Choroid plexus epithelial cell (primary cell): ENCODE measurements at regions not wholly inside any gene's neighbourhood (a gene's known extent, or its start where the extent isn't known, plus 50 kb on each side); places are given as distances from the start of the nearest gene placed in this dataset.
A peak's percentile ranks its signal among the peaks of the same experiment; 100 is the strongest.

Experiments
- DNase-seq: peaks from one replicate; pipeline ENCODE4 v3.0.0-alpha.2; 2010; ENCODE audit warnings: low read depth
- H3K4me3 ChIP-seq: 2 replicates; pipeline ENCODE4 v1.5.1; 2011; ENCODE audit warnings: low read depth, mild to moderate bottlenecking, control low read depth, low read length, moderate library complexity
- TF ChIP-seq, protein P1 (sequence below): conservative IDR thresholded peaks from 2 replicates; pipeline ENCODE4 v1.5.1; 2011; ENCODE audit warnings: low read depth, mild to moderate bottlenecking, control low read depth, inconsistent platforms, low read length, moderate library complexity

DNA sequence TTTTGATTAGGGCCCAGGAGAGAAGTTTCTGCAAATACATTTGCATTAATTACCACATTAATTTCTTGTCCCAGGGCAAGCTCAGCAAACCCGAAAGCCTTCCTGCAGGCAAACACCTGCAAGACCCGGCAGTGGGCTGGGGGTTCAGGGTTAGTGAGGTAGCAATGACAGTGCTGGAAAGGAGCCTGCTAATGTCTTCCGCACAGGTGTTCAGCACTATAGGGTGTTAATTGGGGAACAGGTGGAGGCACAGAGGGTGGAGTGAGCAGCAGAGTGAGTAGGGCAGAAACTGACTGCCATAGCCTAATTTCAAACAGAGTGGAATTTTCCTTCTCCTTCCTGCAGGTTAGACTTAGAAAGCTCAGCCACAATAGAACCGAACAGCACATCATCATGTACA lies 50.9 kb upstream of the UBASH3B start:
- no peak overlapping the region for H3K4me3 ChIP-seq
- TF ChIP-seq, protein P1, sequence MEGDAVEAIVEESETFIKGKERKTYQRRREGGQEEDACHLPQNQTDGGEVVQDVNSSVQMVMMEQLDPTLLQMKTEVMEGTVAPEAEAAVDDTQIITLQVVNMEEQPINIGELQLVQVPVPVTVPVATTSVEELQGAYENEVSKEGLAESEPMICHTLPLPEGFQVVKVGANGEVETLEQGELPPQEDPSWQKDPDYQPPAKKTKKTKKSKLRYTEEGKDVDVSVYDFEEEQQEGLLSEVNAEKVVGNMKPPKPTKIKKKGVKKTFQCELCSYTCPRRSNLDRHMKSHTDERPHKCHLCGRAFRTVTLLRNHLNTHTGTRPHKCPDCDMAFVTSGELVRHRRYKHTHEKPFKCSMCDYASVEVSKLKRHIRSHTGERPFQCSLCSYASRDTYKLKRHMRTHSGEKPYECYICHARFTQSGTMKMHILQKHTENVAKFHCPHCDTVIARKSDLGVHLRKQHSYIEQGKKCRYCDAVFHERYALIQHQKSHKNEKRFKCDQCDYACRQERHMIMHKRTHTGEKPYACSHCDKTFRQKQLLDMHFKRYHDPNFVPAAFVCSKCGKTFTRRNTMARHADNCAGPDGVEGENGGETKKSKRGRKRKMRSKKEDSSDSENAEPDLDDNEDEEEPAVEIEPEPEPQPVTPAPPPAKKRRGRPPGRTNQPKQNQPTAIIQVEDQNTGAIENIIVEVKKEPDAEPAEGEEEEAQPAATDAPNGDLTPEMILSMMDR: no peak
- DNase-seq: no peak

DNA sequence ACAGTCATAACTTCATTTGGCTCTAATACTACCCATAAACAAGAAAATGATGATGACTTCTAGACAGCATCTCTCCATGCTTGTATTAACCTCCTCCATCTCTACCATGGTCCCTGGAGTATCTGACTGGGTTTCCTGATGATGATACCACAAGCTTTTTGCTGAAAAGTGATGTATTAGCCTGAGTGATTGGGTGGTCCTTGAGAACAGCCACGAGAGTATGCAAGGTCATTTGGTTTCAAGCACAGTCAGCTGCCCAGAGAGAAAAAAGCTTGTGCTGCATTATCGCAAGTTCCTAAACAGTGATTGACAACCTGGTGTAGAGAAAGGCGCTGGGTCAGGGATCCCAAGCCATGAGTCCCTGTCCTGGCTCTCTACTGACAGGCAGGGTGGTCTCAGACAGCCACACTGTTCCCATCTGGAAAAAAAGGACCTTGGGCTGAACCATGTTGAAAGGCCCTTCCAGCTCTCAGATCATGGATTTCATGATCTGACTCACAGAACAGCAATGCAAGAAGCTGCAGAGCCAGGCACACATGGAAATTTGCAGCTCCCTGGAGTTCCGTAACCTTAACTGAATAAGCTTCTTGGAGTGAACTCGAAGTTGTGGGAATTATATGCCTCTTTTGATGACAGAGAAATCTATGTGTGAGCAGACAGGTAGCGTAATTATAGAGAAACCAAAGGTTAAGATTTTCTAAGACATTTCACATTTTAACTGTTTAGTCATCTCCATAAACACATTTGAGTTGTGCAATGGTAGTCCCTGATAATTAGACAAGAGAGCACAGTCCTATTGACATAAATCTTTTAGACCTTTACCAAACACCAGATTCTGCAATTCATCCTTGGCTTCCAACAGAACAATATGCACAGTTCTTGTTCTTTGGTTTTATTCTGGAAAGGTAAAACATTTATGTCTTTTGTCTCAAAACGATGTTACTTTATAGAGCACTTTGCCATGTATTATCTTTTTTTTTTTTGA lies 54.1 kb upstream of the UBASH3B start:
- no peak overlapping the region for H3K4me3 ChIP-seq
- DNase-seq: peak; percentile 76
- TF ChIP-seq, protein P1: no peak

GRCh38 chr11:122600290-122600689 lies 55.2 kb upstream of the UBASH3B start:
- no peak overlapping the region for H3K4me3 ChIP-seq
- TF ChIP-seq, protein P1: no peak
- no peak for DNase-seq

DNA sequence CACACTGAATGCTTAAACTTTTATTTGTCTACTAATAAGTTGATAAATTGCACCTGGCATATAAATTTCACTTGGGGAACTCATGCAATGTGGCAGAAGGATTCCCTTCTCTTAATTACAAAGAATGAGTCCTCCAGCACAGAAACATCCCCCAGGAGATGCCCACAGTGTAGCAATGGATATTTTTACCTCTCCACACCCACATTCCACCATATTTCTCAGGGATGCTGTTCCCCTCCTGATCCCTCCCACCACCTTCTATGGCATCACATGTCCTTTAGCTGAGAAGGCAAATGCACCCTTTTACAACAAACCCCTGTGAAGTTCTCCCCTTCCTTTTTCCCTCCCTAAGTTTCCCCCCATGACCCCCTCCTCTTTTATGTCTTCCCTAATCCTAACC lies 56.1 kb upstream of the UBASH3B start:
- DNase-seq: no peak
- TF ChIP-seq, protein P1: no peak
- no peak overlapping the region for H3K4me3 ChIP-seq

DNA sequence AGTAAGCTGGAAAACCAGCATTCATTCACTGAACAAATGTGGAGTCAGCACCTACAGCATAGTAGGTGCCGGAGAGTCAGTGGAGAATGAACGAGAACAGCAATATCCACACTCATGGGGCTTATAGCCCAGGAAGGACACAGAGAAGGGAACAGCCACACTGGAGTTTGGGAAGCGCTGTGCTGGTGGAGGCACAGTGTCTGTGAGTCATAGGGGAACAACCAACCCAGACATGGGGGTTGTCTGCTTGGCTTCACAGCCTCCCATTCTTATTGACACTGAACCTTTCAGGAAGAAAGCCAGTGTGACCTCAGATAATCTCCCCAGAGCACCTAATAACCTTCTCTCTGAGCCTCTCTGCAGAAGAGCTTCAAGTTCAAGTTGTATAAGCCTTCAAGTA lies 56.6 kb upstream of the UBASH3B start:
- no peak for DNase-seq
- TF ChIP-seq, protein P1: no peak
- no peak overlapping the region for H3K4me3 ChIP-seq

DNA sequence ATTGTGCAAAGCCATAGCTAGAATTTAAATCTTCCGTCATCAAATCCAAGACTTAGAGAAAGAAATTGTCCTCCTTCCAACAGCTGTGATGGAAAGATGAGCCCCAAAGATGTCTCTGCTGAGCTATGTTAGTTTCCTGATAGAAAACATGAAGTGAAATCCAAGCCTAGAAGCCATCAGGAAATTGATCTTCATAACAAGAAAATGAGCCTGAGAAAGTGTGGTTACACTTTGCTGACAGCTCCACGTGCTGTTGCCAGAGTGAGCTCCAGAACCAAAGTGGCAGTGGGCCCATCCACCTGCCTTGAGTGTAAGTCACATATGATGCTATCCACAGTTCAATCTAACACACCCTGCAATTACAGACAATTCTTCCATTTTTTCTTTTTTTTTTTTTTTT lies 58.0 kb upstream of the UBASH3B start:
- DNase-seq: no peak
- TF ChIP-seq, protein P1: no peak
- H3K4me3 ChIP-seq: no peak overlapping the region
